ENCODE measurements at regions not wholly inside any gene's neighbourhood (a gene's known extent, or its start where the extent isn't known, plus 50 kb on each side); places are given as distances from the start of the nearest gene placed in this dataset.

DNA sequence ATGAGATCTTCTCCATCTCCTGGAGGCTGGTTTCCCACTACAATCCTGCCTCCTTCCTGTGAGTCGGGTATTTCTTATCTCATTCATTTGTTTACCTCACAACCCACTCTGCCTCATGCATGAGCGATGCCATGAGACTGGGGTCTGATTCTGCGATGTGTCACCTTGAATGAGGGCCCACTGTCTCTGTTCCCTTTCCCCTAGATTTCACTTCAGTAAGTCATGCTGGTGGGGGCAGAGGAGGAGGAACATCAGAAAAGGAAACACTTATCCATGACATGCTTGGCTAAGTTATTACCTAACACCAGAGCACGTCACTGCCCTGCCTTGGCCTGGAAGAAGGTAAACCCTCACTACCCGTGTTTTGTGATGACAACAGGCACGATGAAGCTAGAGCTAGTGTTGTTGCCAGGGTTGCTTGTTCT, 337.4 kb upstream of the PRDM1 start:
- DNase-seq (ENCODE audit: insufficient read length, low spot score) (no peak), FAIRE-seq (no peak)
- TF ChIP-seq POLR2A (IDR thresholded peaks at IDR 0.05; ENCODE audit: low read depth, low read length): no peak

DNA sequence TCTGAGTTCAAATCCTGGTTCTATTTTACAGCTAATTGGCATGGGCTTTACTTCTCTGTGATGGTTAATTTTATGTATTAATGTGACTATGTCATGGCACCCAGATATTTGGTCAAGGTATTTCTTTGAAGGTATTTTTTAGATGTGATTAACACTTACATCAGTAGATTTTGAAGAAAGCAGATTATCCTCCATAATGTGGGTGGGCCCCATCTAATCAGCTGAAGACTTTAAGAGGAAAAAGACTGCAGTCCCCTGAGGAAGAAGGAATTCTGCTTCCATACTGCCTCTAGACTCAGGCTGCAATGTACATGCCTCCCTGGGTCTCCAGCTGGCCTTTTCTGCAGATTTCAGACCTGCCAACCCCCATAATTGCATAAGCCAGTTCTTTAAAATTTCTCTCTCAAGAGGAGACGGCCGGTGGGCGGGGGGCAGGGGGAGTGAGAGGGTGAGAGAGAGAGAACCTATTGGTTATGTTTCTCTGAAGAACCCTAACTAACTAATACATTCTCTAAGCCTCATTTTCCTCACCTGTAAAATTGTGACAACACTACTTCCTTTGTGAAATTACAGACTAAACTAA, 338.2 kb upstream of the PRDM1 start:
- TF ChIP-seq POLR2A (IDR thresholded peaks at IDR 0.05; ENCODE audit: low read depth, low read length): no peak
- DNase-seq (ENCODE audit: insufficient read length, low spot score): no peak
- FAIRE-seq: no peak

DNA sequence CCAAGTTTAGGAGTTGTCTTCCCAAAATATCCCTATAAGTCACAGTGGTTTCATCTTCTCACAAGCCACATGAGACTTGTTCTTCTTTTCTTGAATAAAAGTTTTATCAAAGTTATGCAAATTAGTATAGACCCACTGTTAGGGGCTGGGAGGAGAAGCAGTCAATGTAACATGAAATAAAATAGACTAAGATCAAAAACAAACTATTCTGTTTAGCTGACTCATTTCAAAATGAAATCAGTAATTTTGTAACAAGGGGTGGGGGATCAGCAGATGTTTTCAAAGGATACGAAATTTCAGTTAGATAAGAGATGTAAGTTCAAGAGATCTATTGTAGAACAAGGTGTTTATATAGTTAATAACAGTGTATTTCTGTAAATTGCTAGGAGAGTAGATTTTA, 339.6 kb upstream of the PRDM1 start:
- no peak for TF ChIP-seq POLR2A (IDR thresholded peaks at IDR 0.05; ENCODE audit: low read depth, low read length)
- DNase-seq (ENCODE audit: insufficient read length, low spot score) (no peak), FAIRE-seq (no peak)

- TF ChIP-seq POLR2A (IDR thresholded peaks at IDR 0.05; ENCODE audit: low read depth, low read length): no peak
- DNase-seq (ENCODE audit: insufficient read length, low spot score) (no peak), FAIRE-seq (no peak)
Observed at GRCh38 chr6:105746130-105746505, 340.0 kb upstream of the PRDM1 start.

GRCh38 chr6:105745464-105746129, 340.5 kb upstream of the PRDM1 start:
- no peak for TF ChIP-seq POLR2A (IDR thresholded peaks at IDR 0.05; ENCODE audit: low read depth, low read length)
- no peak for DNase-seq (ENCODE audit: insufficient read length, low spot score)

DNA sequence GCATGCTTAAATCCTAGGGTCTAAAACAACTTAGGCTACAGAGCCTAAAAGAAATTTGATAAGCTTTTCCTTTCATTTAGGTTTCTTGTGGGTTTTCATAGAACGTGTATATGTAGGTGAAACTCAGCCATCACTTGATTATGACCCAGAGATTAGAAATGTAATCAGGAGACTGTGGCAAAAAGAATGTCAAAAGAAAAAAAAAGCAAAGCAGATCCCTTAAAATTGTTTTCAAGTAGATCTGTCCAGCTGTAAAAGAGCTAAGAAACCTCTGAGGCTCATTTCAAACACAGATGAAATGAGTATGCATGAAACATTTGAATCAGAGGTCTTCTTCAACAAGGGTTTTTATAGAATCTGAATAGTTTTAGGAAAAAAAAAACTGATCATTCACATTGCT, 341.3 kb upstream of the PRDM1 start:
- DNase-seq (ENCODE audit: insufficient read length, low spot score) (no peak), FAIRE-seq (no peak)
- TF ChIP-seq POLR2A (IDR thresholded peaks at IDR 0.05; ENCODE audit: low read depth, low read length): no peak

More at GRCh38 chr6:105745464-105746129, 340.5 kb upstream of the PRDM1 start:
- no peak for FAIRE-seq

- TF ChIP-seq POLR2A (IDR thresholded peaks at IDR 0.05; ENCODE audit: low read depth, low read length): no peak
- DNase-seq (ENCODE audit: insufficient read length, low spot score): no peak
- no peak for FAIRE-seq
Observed at GRCh38 chr6:105740946-105741645, 338.2 kb upstream of the PREP start.

GRCh38 chr6:105739764-105740163, 336.9 kb upstream of the PREP start:
- FAIRE-seq: no peak

GRCh38 chr6:105733556-105734162, 330.8 kb upstream of the PREP start:
- no peak for FAIRE-seq
- no peak for DNase-seq (ENCODE audit: insufficient read length, low spot score)
- TF ChIP-seq POLR2A (IDR thresholded peaks at IDR 0.05; ENCODE audit: low read depth, low read length): no peak

More at GRCh38 chr6:105739764-105740163, 336.9 kb upstream of the PREP start:
- TF ChIP-seq POLR2A (IDR thresholded peaks at IDR 0.05; ENCODE audit: low read depth, low read length): no peak
- no peak for DNase-seq (ENCODE audit: insufficient read length, low spot score)

- FAIRE-seq: no peak
- no peak for DNase-seq (ENCODE audit: insufficient read length, low spot score)
- TF ChIP-seq POLR2A (IDR thresholded peaks at IDR 0.05; ENCODE audit: low read depth, low read length): no peak
Observed at GRCh38 chr6:105728995-105729394, 326.1 kb upstream of the PREP start.

GRCh38 chr6:105726902-105727655, 324.2 kb upstream of the PREP start:
- no peak for TF ChIP-seq POLR2A (IDR thresholded peaks at IDR 0.05; ENCODE audit: low read depth, low read length)
- DNase-seq (ENCODE audit: insufficient read length, low spot score) (no peak), FAIRE-seq (no peak)

DNA sequence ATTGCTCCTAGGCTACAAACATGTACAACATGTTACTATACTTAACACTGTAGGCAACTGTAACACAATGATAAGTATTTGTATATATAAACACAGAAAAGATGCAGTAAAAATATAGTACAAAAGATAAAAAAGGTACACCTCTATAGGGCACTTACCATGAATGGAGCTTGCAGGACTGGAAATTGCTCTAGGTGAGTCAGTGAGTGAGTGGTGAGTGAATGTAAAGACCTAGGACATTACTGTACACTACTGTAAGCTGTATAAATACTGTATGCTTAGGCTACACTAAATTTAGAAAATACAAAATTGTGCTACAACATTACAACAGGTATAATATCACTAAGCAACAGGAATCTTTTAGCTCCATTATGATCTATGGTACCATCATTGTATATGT, 312.0 kb upstream of the PREP start:
- TF ChIP-seq POLR2A (IDR thresholded peaks at IDR 0.05; ENCODE audit: low read depth, low read length): no peak
- DNase-seq (ENCODE audit: insufficient read length, low spot score) (no peak), FAIRE-seq (no peak)

DNA sequence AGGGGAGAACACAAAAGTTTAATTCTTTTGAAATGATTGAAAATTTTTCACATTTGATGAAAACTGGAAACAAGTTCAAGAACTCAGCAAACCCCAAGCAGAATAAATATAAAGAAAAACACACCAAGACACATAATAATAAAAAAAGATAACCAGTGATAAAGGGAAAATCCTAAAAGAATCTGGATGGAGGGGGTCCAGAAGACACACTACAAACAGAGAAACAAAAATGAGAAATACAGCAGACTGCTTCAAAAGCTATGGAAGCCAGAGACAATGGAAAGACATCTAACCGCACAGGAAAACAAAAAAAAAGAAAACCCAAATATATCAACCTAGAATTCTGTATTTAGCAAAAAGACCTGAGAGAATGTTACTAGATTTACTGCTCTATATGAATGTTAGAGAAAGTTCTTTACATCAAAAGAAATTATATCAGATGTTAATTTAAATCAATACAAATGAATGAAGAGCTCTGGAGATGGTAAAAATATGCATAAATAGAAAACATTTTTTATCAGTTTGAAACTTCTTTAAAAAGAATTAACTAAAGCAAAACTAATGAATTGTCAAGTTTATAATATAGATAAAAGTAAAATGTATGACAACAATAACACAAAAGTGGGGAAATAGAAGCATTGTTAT, 310.7 kb upstream of the PREP start:
- FAIRE-seq (no peak), DNase-seq (ENCODE audit: insufficient read length, low spot score) (no peak)
- TF ChIP-seq POLR2A (IDR thresholded peaks at IDR 0.05; ENCODE audit: low read depth, low read length): no peak
